GM18907 (cell line): ENCODE measurements at regions not wholly inside any gene's neighbourhood (a gene's known extent, or its start where the extent isn't known, plus 50 kb on each side); places are given as distances from the start of the nearest gene placed in this dataset.
A peak's percentile ranks its signal among the peaks of the same experiment; 100 is the strongest.

Experiments used
- ATAC-seq: cut with Tn5 transposase; IDR thresholded peaks from one replicate; pipeline ENCODE4 v1.9.1; 2021; ENCODE audit warnings: mild to moderate bottlenecking, moderate library complexity; ENCODE audit not compliant: unreplicated experiment

- ATAC-seq, result no peak
These were observed 672.9 kb upstream of the GRAMD2B start for GRCh38 chr5:125750147-125750860.

- no peak for ATAC-seq
These were observed 672.4 kb upstream of the GRAMD2B start for GRCh38 chr5:125750861-125751186.

- ATAC-seq, result no peak
These were observed 666.8 kb upstream of the GRAMD2B start for GRCh38 chr5:125756456-125756855.

GRCh38 chr5:125766706-125767105, 656.5 kb upstream of the GRAMD2B start:
- no peak for ATAC-seq

- no peak for ATAC-seq
These were observed 647.3 kb upstream of the GRAMD2B start for GRCh38 chr5:125775896-125776295.

GRCh38 chr5:125776656-125777139, 646.5 kb upstream of the GRAMD2B start:
- no peak for ATAC-seq

- no peak for ATAC-seq
These were observed 644.4 kb upstream of the GRAMD2B start for GRCh38 chr5:125778791-125779190.

- ATAC-seq, result no peak
These were observed 637.8 kb upstream of the GRAMD2B start for GRCh38 chr5:125785407-125785806.

- no peak for ATAC-seq
These were observed 637.2 kb upstream of the GRAMD2B start for GRCh38 chr5:125786021-125786420.

- no peak for ATAC-seq
These were observed 629.7 kb upstream of the GRAMD2B start for GRCh38 chr5:125793470-125793869.

GRCh38 chr5:125794922-125795321, 628.3 kb upstream of the GRAMD2B start:
- ATAC-seq, result no peak

- ATAC-seq, result no peak
These were observed 624.9 kb upstream of the GRAMD2B start for GRCh38 chr5:125798307-125798706.

GRCh38 chr5:125812651-125813050, 610.6 kb upstream of the GRAMD2B start:
- no peak for ATAC-seq

GRCh38 chr5:125813221-125813974, 609.8 kb upstream of the GRAMD2B start:
- no peak for ATAC-seq

GRCh38 chr5:125814119-125814518, 609.1 kb upstream of the GRAMD2B start:
- no peak for ATAC-seq

GRCh38 chr5:125823572-125823971, 599.6 kb upstream of the GRAMD2B start:
- ATAC-seq, result no peak

- ATAC-seq, result no peak
These were observed 597.0 kb upstream of the GRAMD2B start for GRCh38 chr5:125826214-125826613.

GRCh38 chr5:125829349-125829748, 593.9 kb upstream of the GRAMD2B start:
- peak; percentile 99 for ATAC-seq

GRCh38 chr5:125833398-125833797, 589.8 kb upstream of the GRAMD2B start:
- ATAC-seq, result no peak

- no peak for ATAC-seq
These were observed 588.6 kb upstream of the GRAMD2B start for GRCh38 chr5:125834438-125835115.

GRCh38 chr5:125835293-125836172, 587.7 kb upstream of the GRAMD2B start:
- ATAC-seq, result peak; percentile 87
